ENCODE measurements at regions not wholly inside any gene's neighbourhood (a gene's known extent, or its start where the extent isn't known, plus 50 kb on each side); places are given as distances from the start of the nearest gene placed in this dataset.

DNA sequence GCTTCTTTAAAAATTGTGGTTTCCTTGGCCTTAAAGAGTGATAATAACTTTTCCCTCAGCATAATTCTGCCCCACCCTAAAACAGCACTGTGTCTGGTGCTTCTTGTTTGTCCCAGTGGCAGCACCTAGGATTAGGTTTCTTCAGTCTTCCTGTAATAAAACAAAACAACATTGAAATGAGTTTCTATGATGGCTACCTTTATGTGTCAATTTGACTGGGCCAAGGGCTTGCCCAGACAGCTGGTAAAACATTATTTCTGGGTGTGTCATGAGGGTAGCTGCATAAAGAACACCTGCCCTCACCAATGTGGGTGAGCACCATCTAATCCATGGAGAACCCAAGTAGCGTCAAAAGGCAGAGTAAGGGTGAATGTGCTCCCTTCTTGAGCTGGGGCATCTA lies 117.8 kb downstream of the QRSL1 start:
- TF ChIP-seq JUND (IDR thresholded peaks at IDR 0.05) = no peak
- no peak for TF ChIP-seq GABPA (IDR thresholded peaks at IDR 0.05 in 1 of 2, conservative IDR thresholded peaks at IDR 0.05 in 1 of 2)
- no peak for TF ChIP-seq CTCF (IDR thresholded peaks at IDR 0.05; ENCODE audit: low read depth, low read length, missing input control)
